CD4-positive, alpha-beta T cell (primary cell): ENCODE measurements at regions not wholly inside any gene's neighbourhood (a gene's known extent, or its start where the extent isn't known, plus 50 kb on each side); places are given as distances from the start of the nearest gene placed in this dataset.

ENCODE experiments used
- ATAC-seq: fragments of 200-7000 bp; cut with Tn5 transposase; one replicate; pipeline ENCODE4 v1.10.0; 2022; ENCODE audit warnings: mild to moderate bottlenecking; ENCODE audit not compliant: poor library complexity
- CTCF ChIA-PET: fragments of 350-600 bp; sonication (Branson Sonifier 250); formaldehyde crosslinking; loops from one replicate; lab custom pipeline; 2021; ENCODE audit warnings: antibody characterized with exemption, inconsistent platforms; lab: Charles Lee
- POLR2A ChIA-PET: fragments of 350-600 bp; sonication (Branson Sonifier 250); formaldehyde crosslinking; loops from one replicate; lab custom pipeline; 2021; ENCODE audit warnings: antibody characterized with exemption, inconsistent platforms; lab: Charles Lee
- DNase-seq, 14 experiments: peaks; one replicate each; pipeline ENCODE4 v3.0.0-alpha.2; 2013 to 2020; ENCODE audit warnings: mixed read lengths in 2 of 14
- H3K27ac ChIP-seq, 2 donors: one replicate each; pipeline versions ENCODE4 v1.5.1 to v1.7.0; 2013; ENCODE audit warnings: low read length in 2 of 2, low read depth in 1 of 2, mild to moderate bottlenecking in 1 of 2
- H3K27me3 ChIP-seq, 2 experiments: 1 replicate in 1 of 2; 2 replicates in 1 of 2; pipeline versions ENCODE4 v1.6.1 to v1.7.0; 2013; ENCODE audit warnings: low read length in 2 of 2, control low read depth in 1 of 2, mild to moderate bottlenecking in 1 of 2, moderate library complexity in 1 of 2; ENCODE audit not compliant: insufficient read depth in 2 of 2, control insufficient read depth in 1 of 2
- H3K36me3 ChIP-seq: one replicate; pipeline ENCODE4 v1.6.1; 2013; ENCODE audit warnings: low read length, control low read depth; ENCODE audit not compliant: insufficient read depth
- H3K4me1 ChIP-seq: one replicate; pipeline ENCODE4 v1.6.1; 2013; ENCODE audit warnings: low read length, control low read depth; ENCODE audit not compliant: insufficient read depth
- H3K4me3 ChIP-seq: one replicate; pipeline ENCODE4 v1.5.1; 2013; ENCODE audit warnings: mild to moderate bottlenecking, low read length, moderate library complexity
- H3K9me3 ChIP-seq, 2 experiments: 1 replicate in 1 of 2; 2 replicates in 1 of 2; pipeline versions ENCODE4 v1.6.1 to v1.7.0; 2013; ENCODE audit warnings: low read length in 2 of 2, mild to moderate bottlenecking in 2 of 2, control low read depth in 1 of 2, moderate library complexity in 1 of 2; ENCODE audit not compliant: control insufficient read depth in 1 of 2, insufficient read depth in 1 of 2
- H3K27ac Mint-ChIP-seq: one replicate; pipeline ENCODE4 v1.8.0; 2020; ENCODE audit warnings: mixed read lengths
- H3K27me3 Mint-ChIP-seq: one replicate; pipeline ENCODE4 v1.8.0; 2021; ENCODE audit warnings: mixed read lengths
- H3K36me3 Mint-ChIP-seq: one replicate; pipeline ENCODE4 v1.8.0; 2021; ENCODE audit warnings: low read depth, mixed read lengths
- H3K4me1 Mint-ChIP-seq: one replicate; pipeline ENCODE4 v1.8.0; 2021; ENCODE audit warnings: low read depth, mixed read lengths
- H3K4me3 Mint-ChIP-seq: one replicate; pipeline ENCODE4 v1.8.0; 2020; ENCODE audit warnings: mild to moderate bottlenecking, mixed read lengths
- H3K9me3 Mint-ChIP-seq: one replicate; pipeline ENCODE4 v1.8.0; 2020; ENCODE audit warnings: mixed read lengths
- CTCF ChIP-seq: fragments of 200-600 bp; IDR thresholded peaks from one replicate; pipeline ENCODE4 v1.8.0; 2022; ENCODE audit warnings: antibody characterized with exemption, mild to moderate bottlenecking
- intact Hi-C, 2 experiments: fragments of 100-400 bp; cut with DNase I in 1 of 2; cut with micrococcal nuclease in 1 of 2; formaldehyde crosslinking; loops; one replicate each; pipeline versions ENCODE4 v1.15.1 to v1.9.0; 2023 to 2025; cut with DNase I, micrococcal nuclease

DNA sequence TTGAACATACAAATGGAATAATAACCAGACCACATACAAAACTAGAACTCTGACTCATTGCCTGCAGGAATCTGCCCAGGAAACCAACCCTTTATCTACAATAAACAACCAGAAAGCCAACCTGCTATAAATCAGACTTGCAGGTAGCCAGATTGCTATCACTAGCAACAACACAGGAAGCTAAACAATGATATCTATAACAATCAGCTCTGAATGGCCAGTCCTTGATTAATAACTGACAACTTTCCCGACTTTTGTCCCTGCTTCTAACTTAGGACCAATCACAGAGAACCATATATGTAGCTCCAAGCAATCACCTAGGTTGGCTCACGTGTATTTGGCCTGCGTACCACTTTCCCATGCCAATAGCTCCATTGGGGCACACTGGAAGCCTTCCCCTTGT, 470.8 kb downstream of the RIT2 start:
- H3K27ac Mint-ChIP-seq = no peak overlapping the region
- ChIA-PET POLR2A (no interaction called here), CTCF (no interaction called here)
- H3K27me3 Mint-ChIP-seq = no peaks in the 10 kb centered on the region
- Histone ChIP-seq H3K27ac (no peak overlapping the region), H3K4me1 (no peaks in the 10 kb centered on the region), H3K36me3 (no peaks in the 10 kb centered on the region), H3K9me3 (no peaks in the 10 kb centered on the region), H3K4me3 (no peak overlapping the region), H3K27me3 (no peaks in the 10 kb centered on the region)
- peaks cover 9% of the 10 kb centered on the region for H3K9me3 Mint-ChIP-seq
- no peak for DNase-seq
- H3K4me1 Mint-ChIP-seq = no peaks in the 10 kb centered on the region
- no peak for TF ChIP-seq CTCF
- intact Hi-C loops = no loop called here
- ATAC-seq = no peak
- no peaks in the 10 kb centered on the region for H3K36me3 Mint-ChIP-seq
- no peak overlapping the region for H3K4me3 Mint-ChIP-seq

DNA sequence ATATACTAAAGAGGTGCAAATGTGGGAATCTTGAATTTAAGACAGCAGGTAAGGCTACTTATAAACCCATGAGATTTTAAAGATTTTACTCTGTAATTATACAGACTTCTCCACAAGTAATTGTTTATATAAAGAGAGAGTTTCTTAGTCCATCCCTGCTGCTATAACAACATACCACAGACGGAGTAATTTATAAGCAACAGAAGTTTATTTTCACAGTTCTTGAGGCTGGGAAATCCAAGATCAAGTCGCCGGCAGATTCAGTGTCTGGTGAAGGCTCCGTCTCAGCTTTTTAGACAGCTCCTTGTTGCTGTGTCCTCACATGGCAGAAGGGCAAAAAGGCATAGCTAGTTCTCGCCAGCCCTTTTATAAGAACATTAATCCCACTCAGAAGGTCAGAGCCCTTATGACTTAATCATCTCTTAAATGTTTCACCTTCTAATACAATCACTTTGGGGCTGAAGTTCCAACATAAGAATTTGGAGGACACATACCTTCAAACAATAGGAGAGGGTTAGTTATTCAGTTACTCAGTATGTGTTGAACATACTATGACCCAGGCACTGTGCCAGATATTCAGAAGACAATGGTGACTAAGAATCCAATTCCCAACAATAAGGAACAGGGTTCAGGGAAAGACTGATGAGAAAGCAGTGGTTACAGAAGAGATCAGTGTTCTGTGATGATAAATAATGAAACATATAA, 466.0 kb downstream of the RIT2 start:
- Mint-ChIP-seq H3K4me1 (no peaks in the 10 kb centered on the region), H3K27me3 (no peaks in the 10 kb centered on the region), H3K36me3 (no peaks in the 10 kb centered on the region), H3K4me3 (no peak overlapping the region), H3K9me3 (peaks cover 15% of the 10 kb centered on the region), H3K27ac (no peak overlapping the region)
- no peak overlapping the region for H3K4me3 ChIP-seq
- intact Hi-C loops = no loop called here
- ChIA-PET CTCF (no interaction called here), POLR2A (no interaction called here)
- no peaks in the 10 kb centered on the region for H3K27me3 ChIP-seq
- DNase-seq (no peak), ATAC-seq (no peak)
- H3K4me1 ChIP-seq = no peaks in the 10 kb centered on the region
- H3K27ac ChIP-seq = no peak overlapping the region
- H3K9me3 ChIP-seq = peaks cover 0 to 5% of the 10 kb centered on the region in 2 experiments
- no peak for TF ChIP-seq CTCF
- no peaks in the 10 kb centered on the region for H3K36me3 ChIP-seq

DNA sequence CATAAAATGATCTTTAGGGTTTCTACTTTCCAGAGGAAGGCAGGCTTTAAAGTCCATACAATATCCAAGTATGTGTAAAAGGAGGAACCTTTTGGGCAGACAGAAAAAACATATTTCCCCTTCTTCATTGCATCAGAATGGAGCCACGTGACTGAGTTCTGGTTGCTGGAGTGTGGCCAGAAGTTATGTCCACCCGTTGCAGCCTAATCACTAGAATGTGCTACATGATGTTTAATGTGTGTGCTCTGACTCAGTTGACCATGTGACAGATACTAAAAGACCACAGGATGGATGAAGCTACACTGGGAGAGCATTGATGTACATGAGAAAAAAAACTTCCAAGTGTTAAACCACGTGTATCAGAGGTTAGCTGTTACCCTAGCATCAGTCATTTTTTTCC, 460.9 kb downstream of the RIT2 start:
- intact Hi-C loops = no loop called here
- Histone ChIP-seq H3K36me3 (no peaks in the 10 kb centered on the region), H3K27ac (no peak overlapping the region), H3K27me3 (no peaks in the 10 kb centered on the region), H3K9me3 (peaks cover 0 to 5% of the 10 kb centered on the region in 2 experiments), H3K4me1 (no peaks in the 10 kb centered on the region), H3K4me3 (no peak overlapping the region)
- Mint-ChIP-seq H3K9me3 (peaks cover 13% of the 10 kb centered on the region), H3K4me3 (no peak overlapping the region), H3K27me3 (no peaks in the 10 kb centered on the region), H3K27ac (no peak overlapping the region), H3K4me1 (no peaks in the 10 kb centered on the region), H3K36me3 (no peaks in the 10 kb centered on the region)
- peak in 2 of 14 experiments; percentile 4 to 5 for DNase-seq
- ChIA-PET CTCF (no interaction called here), POLR2A (no interaction called here)
- no peak for TF ChIP-seq CTCF
- no peak for ATAC-seq
